Nephron progenitor cell (in vitro differentiated cells): ENCODE measurements at regions not wholly inside any gene's neighbourhood (a gene's known extent, or its start where the extent isn't known, plus 50 kb on each side); places are given as distances from the start of the nearest gene placed in this dataset.

Source experiments
- DNase-seq: peaks from one replicate; pipeline ENCODE4 v3.0.0; 2021
- H3K27ac Mint-ChIP-seq: 2 replicates; pipeline ENCODE4 v1.8.0; 2021; ENCODE audit warnings: mild to moderate bottlenecking, moderate library complexity, mixed read lengths
- H3K27me3 Mint-ChIP-seq: 2 replicates; pipeline ENCODE4 v1.8.0; 2021; ENCODE audit warnings: mild to moderate bottlenecking, low read depth, mixed read lengths; ENCODE audit not compliant: poor library complexity
- H3K36me3 Mint-ChIP-seq: 2 replicates; pipeline ENCODE4 v1.8.0; 2021; ENCODE audit warnings: low read depth, mixed read lengths
- H3K4me1 Mint-ChIP-seq: 2 replicates; pipeline ENCODE4 v1.8.0; 2021; ENCODE audit warnings: mixed read lengths
- H3K4me3 Mint-ChIP-seq: 2 replicates; pipeline ENCODE4 v1.8.0; 2021; ENCODE audit warnings: mild to moderate bottlenecking, moderate library complexity, mixed read lengths
- H3K9me3 Mint-ChIP-seq: 2 replicates; pipeline ENCODE4 v1.8.0; 2021; ENCODE audit warnings: mild to moderate bottlenecking, moderate library complexity, mixed read lengths
- CTCF ChIP-seq: fragments of 200-600 bp; sonication (generic); IDR thresholded peaks from 2 replicates; pipeline ENCODE4 v1.5.0; 2021; ENCODE audit warnings: antibody characterized with exemption

GRCh38 chr6:6996124-6996523 is 111.6 kb upstream of the RREB1 start:
- Mint-ChIP-seq H3K36me3 (no peaks in the 10 kb centered on the region), H3K27ac (no peak overlapping the region), H3K4me3 (no peak overlapping the region), H3K9me3 (no peaks in the 10 kb centered on the region), H3K27me3 (peaks cover 8% of the 10 kb centered on the region), H3K4me1 (peaks cover 8% of the 10 kb centered on the region)
- TF ChIP-seq CTCF: no peak
- DNase-seq: no peak

GRCh38 chr6:6997263-6998193 is 110.2 kb upstream of the RREB1 start:
- Mint-ChIP-seq H3K4me1 (peaks cover 8% of the 10 kb centered on the region), H3K27ac (no peak overlapping the region), H3K27me3 (peaks cover 10% of the 10 kb centered on the region), H3K9me3 (no peaks in the 10 kb centered on the region), H3K36me3 (no peaks in the 10 kb centered on the region), H3K4me3 (no peak overlapping the region)
- DNase-seq: no peak
- TF ChIP-seq CTCF: no peak

- H3K4me1 Mint-ChIP-seq: peaks cover 8% of the 10 kb centered on the region
- TF ChIP-seq CTCF: no peak
- DNase-seq: no peak
- H3K4me3 Mint-ChIP-seq: no peak overlapping the region
- H3K27me3 Mint-ChIP-seq: peaks cover 10% of the 10 kb centered on the region
- no peak overlapping the region for H3K27ac Mint-ChIP-seq
- no peaks in the 10 kb centered on the region for H3K9me3 Mint-ChIP-seq
- no peaks in the 10 kb centered on the region for H3K36me3 Mint-ChIP-seq
These were observed 109.6 kb upstream of the RREB1 start for GRCh38 chr6:6998194-6998569.

- no peaks in the 10 kb centered on the region for H3K36me3 Mint-ChIP-seq
- no peak for TF ChIP-seq CTCF
- H3K4me3 Mint-ChIP-seq: no peak overlapping the region
- H3K27me3 Mint-ChIP-seq: peaks cover 10% of the 10 kb centered on the region
- H3K9me3 Mint-ChIP-seq: no peaks in the 10 kb centered on the region
- peaks cover 21% of the 10 kb centered on the region for H3K4me1 Mint-ChIP-seq
- no peak for DNase-seq
- no peak overlapping the region for H3K27ac Mint-ChIP-seq
These were observed 106.7 kb upstream of the RREB1 start for GRCh38 chr6:7000825-7001777.

- H3K36me3 Mint-ChIP-seq: no peaks in the 10 kb centered on the region
- peaks cover 17% of the 10 kb centered on the region for H3K4me1 Mint-ChIP-seq
- peaks cover 8% of the 10 kb centered on the region for H3K27me3 Mint-ChIP-seq
- H3K27ac Mint-ChIP-seq: no peak overlapping the region
- H3K9me3 Mint-ChIP-seq: no peaks in the 10 kb centered on the region
- DNase-seq: no peak
- TF ChIP-seq CTCF: no peak
- H3K4me3 Mint-ChIP-seq: no peak overlapping the region
These were observed 104.7 kb upstream of the RREB1 start for GRCh38 chr6:7003041-7003440.
